ENCODE measurements at regions not wholly inside any gene's neighbourhood (a gene's known extent, or its start where the extent isn't known, plus 50 kb on each side); places are given as distances from the start of the nearest gene placed in this dataset.

GRCh38 chr13:92989301-92989700, 237.3 kb upstream of the GPC6 start:
- Histone ChIP-seq H2BK5ac (ENCODE audit: low read length) (no peak overlapping the region), H3K9me3 (replicated peaks in 1 of 2; ENCODE audit: control insufficient read depth in 2 of 2, insufficient read depth in 1 of 2, low read depth in 1 of 2, low read length in 2 of 2) (no peaks in the 10 kb centered on the region), H3K4me1 (ENCODE audit: control insufficient read depth in 2 of 2, insufficient read depth in 1 of 2, low read depth in 1 of 2, low read length in 2 of 2) (no peaks in the 10 kb centered on the region), H3K9ac (ENCODE audit: low read depth, low read length, poor library complexity) (no peak overlapping the region), H2BK120ac (ENCODE audit: low read depth, low read length) (no peak overlapping the region), H3K18ac (ENCODE audit: low read length) (no peak overlapping the region), H3K27me3 (ENCODE audit: control insufficient read depth in 3 of 3, insufficient read depth in 3 of 3, low read depth in 1 of 3, low read length in 3 of 3) (no peaks in the 10 kb centered on the region), H3K23ac (ENCODE audit: low read depth, low read length, poor library complexity) (no peak overlapping the region), H2AFZ (ENCODE audit: low read length) (no peak overlapping the region), H4K91ac (ENCODE audit: low read depth, low read length, poor library complexity) (no peak overlapping the region), H4K8ac (ENCODE audit: low read depth, low read length) (no peak overlapping the region), H2BK12ac (ENCODE audit: low read length) (no peak overlapping the region), H3K79me1 (ENCODE audit: low read depth, low read length) (no peaks in the 10 kb centered on the region), H3K4me3 (ENCODE audit: low read length in 2 of 2) (no peak overlapping the region), H2BK15ac (ENCODE audit: low read length) (no peak overlapping the region), H3K4ac (ENCODE audit: low read length) (no peak overlapping the region), H3K4me2 (ENCODE audit: insufficient read depth, low read length, poor library complexity, severe bottlenecking) (no peak overlapping the region), H3K14ac (ENCODE audit: low read length) (no peak overlapping the region), H2AK5ac (ENCODE audit: low read depth, low read length) (no peak overlapping the region), H3K27ac (replicated peaks; ENCODE audit: low read length) (no peak overlapping the region), H3K36me3 (replicated peaks in 1 of 2; ENCODE audit: control insufficient read depth in 2 of 2, insufficient read depth in 2 of 2, low read length in 2 of 2) (no peaks in the 10 kb centered on the region)
- DNase-seq (ENCODE audit: low spot score) = no peak
- no CpG with 5 or more reads among the region's 2 CpGs for WGBS, 2 donors (ENCODE audit: extremely low coverage in 2 of 2, insufficient read length in 2 of 2, insufficient replicate concordance in 1 of 2)

GRCh38 chr13:92991692-92992091, 234.9 kb upstream of the GPC6 start:
- Histone ChIP-seq H2BK5ac (ENCODE audit: low read length) (no peak overlapping the region), H3K23ac (ENCODE audit: low read depth, low read length, poor library complexity) (no peak overlapping the region), H2BK12ac (ENCODE audit: low read length) (no peak overlapping the region), H3K79me1 (ENCODE audit: low read depth, low read length) (no peaks in the 10 kb centered on the region), H3K4me3 (ENCODE audit: low read length in 2 of 2) (no peak overlapping the region), H3K18ac (ENCODE audit: low read length) (no peak overlapping the region), H3K27ac (replicated peaks; ENCODE audit: low read length) (no peak overlapping the region), H2AK5ac (ENCODE audit: low read depth, low read length) (no peak overlapping the region), H3K4me1 (ENCODE audit: control insufficient read depth in 2 of 2, insufficient read depth in 1 of 2, low read depth in 1 of 2, low read length in 2 of 2) (no peaks in the 10 kb centered on the region), H4K8ac (ENCODE audit: low read depth, low read length) (no peak overlapping the region), H3K9ac (ENCODE audit: low read depth, low read length, poor library complexity) (no peak overlapping the region), H3K14ac (ENCODE audit: low read length) (no peak overlapping the region), H3K36me3 (replicated peaks in 1 of 2; ENCODE audit: control insufficient read depth in 2 of 2, insufficient read depth in 2 of 2, low read length in 2 of 2) (no peaks in the 10 kb centered on the region), H3K4me2 (ENCODE audit: insufficient read depth, low read length, poor library complexity, severe bottlenecking) (no peak overlapping the region), H4K91ac (ENCODE audit: low read depth, low read length, poor library complexity) (no peak overlapping the region), H2AFZ (ENCODE audit: low read length) (no peak overlapping the region), H2BK15ac (ENCODE audit: low read length) (no peak overlapping the region), H2BK120ac (ENCODE audit: low read depth, low read length) (no peak overlapping the region), H3K4ac (ENCODE audit: low read length) (no peak overlapping the region), H3K27me3 (ENCODE audit: control insufficient read depth in 3 of 3, insufficient read depth in 3 of 3, low read depth in 1 of 3, low read length in 3 of 3) (no peaks in the 10 kb centered on the region), H3K9me3 (replicated peaks in 1 of 2; ENCODE audit: control insufficient read depth in 2 of 2, insufficient read depth in 1 of 2, low read depth in 1 of 2, low read length in 2 of 2) (no peaks in the 10 kb centered on the region)
- no peak for DNase-seq (ENCODE audit: low spot score)

- Histone ChIP-seq H3K4ac (ENCODE audit: low read length) (no peak overlapping the region), H3K14ac (ENCODE audit: low read length) (no peak overlapping the region), H3K9ac (ENCODE audit: low read depth, low read length, poor library complexity) (no peak overlapping the region), H3K23ac (ENCODE audit: low read depth, low read length, poor library complexity) (no peak overlapping the region), H3K4me2 (ENCODE audit: insufficient read depth, low read length, poor library complexity, severe bottlenecking) (no peak overlapping the region), H3K18ac (ENCODE audit: low read length) (no peak overlapping the region), H3K27ac (replicated peaks; ENCODE audit: low read length) (no peak overlapping the region), H3K4me1 (ENCODE audit: control insufficient read depth in 2 of 2, insufficient read depth in 1 of 2, low read depth in 1 of 2, low read length in 2 of 2) (no peaks in the 10 kb centered on the region), H4K91ac (ENCODE audit: low read depth, low read length, poor library complexity) (no peak overlapping the region), H2BK15ac (ENCODE audit: low read length) (no peak overlapping the region), H2BK120ac (ENCODE audit: low read depth, low read length) (no peak overlapping the region), H2AFZ (ENCODE audit: low read length) (no peak overlapping the region), H2BK12ac (ENCODE audit: low read length) (no peak overlapping the region), H2BK5ac (ENCODE audit: low read length) (no peak overlapping the region), H3K27me3 (ENCODE audit: control insufficient read depth in 3 of 3, insufficient read depth in 3 of 3, low read depth in 1 of 3, low read length in 3 of 3) (no peaks in the 10 kb centered on the region), H3K4me3 (ENCODE audit: low read length in 2 of 2) (no peak overlapping the region), H2AK5ac (ENCODE audit: low read depth, low read length) (no peak overlapping the region), H4K8ac (ENCODE audit: low read depth, low read length) (no peak overlapping the region), H3K36me3 (replicated peaks in 1 of 2; ENCODE audit: control insufficient read depth in 2 of 2, insufficient read depth in 2 of 2, low read length in 2 of 2) (no peaks in the 10 kb centered on the region), H3K79me1 (ENCODE audit: low read depth, low read length) (no peaks in the 10 kb centered on the region), H3K9me3 (replicated peaks in 1 of 2; ENCODE audit: control insufficient read depth in 2 of 2, insufficient read depth in 1 of 2, low read depth in 1 of 2, low read length in 2 of 2) (no peaks in the 10 kb centered on the region)
- no peak for DNase-seq (ENCODE audit: low spot score)
- WGBS, 2 donors (ENCODE audit: extremely low coverage in 2 of 2, insufficient read length in 2 of 2, insufficient replicate concordance in 1 of 2) = no CpG with 5 or more reads among the region's 3 CpGs
Observed at GRCh38 chr13:92994056-92994455, 232.6 kb upstream of the GPC6 start.

DNA sequence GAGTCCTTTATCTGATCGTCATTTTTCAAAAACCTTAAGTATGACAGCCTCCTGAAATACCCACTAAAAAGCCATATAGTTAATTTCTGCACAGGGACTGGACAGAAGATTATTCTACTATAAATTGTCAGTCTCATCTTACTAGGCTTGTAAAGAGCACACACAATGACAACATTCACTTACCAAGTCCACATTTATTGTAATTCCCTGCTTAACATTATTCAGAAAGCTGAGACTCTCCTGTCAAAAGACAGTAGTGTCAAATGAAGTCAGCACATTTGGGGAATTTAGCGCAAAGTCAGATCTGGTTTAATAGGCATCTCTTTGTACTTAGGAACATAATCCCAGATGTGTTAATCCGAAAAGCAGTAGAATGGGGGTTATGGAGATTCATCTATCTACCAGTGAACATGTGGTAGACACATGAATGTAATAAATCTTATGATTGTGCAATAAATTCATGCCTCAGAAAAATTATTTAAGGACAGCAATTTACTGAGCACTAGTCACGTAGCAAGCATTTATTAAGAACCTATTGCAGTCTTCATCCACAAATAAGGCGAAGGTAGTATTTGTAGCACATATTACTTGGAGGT, 224.6 kb upstream of the GPC6 start:
- Histone ChIP-seq H3K4ac (ENCODE audit: low read length) (no peak overlapping the region), H4K91ac (ENCODE audit: low read depth, low read length, poor library complexity) (no peak overlapping the region), H4K8ac (ENCODE audit: low read depth, low read length) (no peak overlapping the region), H3K14ac (ENCODE audit: low read length) (no peak overlapping the region), H2BK120ac (ENCODE audit: low read depth, low read length) (no peak overlapping the region), H2AFZ (ENCODE audit: low read length) (no peak overlapping the region), H3K27me3 (ENCODE audit: control insufficient read depth in 3 of 3, insufficient read depth in 3 of 3, low read depth in 1 of 3, low read length in 3 of 3) (no peaks in the 10 kb centered on the region), H3K27ac (replicated peaks; ENCODE audit: low read length) (no peak overlapping the region), H2AK5ac (ENCODE audit: low read depth, low read length) (no peak overlapping the region), H3K36me3 (replicated peaks in 1 of 2; ENCODE audit: control insufficient read depth in 2 of 2, insufficient read depth in 2 of 2, low read length in 2 of 2) (no peaks in the 10 kb centered on the region), H3K23ac (ENCODE audit: low read depth, low read length, poor library complexity) (no peak overlapping the region), H3K4me3 (ENCODE audit: low read length in 2 of 2) (no peak overlapping the region), H2BK5ac (ENCODE audit: low read length) (no peak overlapping the region), H3K9ac (ENCODE audit: low read depth, low read length, poor library complexity) (no peak overlapping the region), H3K4me1 (ENCODE audit: control insufficient read depth in 2 of 2, insufficient read depth in 1 of 2, low read depth in 1 of 2, low read length in 2 of 2) (no peaks in the 10 kb centered on the region), H2BK15ac (ENCODE audit: low read length) (no peak overlapping the region), H3K9me3 (replicated peaks in 1 of 2; ENCODE audit: control insufficient read depth in 2 of 2, insufficient read depth in 1 of 2, low read depth in 1 of 2, low read length in 2 of 2) (no peaks in the 10 kb centered on the region), H3K18ac (ENCODE audit: low read length) (no peak overlapping the region), H3K79me1 (ENCODE audit: low read depth, low read length) (no peaks in the 10 kb centered on the region), H3K4me2 (ENCODE audit: insufficient read depth, low read length, poor library complexity, severe bottlenecking) (no peak overlapping the region), H2BK12ac (ENCODE audit: low read length) (no peak overlapping the region)
- no CpG with 5 or more reads among the region's 5 CpGs for WGBS, 2 donors (ENCODE audit: extremely low coverage in 2 of 2, insufficient read length in 2 of 2, insufficient replicate concordance in 1 of 2)
- no peak for DNase-seq (ENCODE audit: low spot score)

All from neuronal stem cell (in vitro differentiated cells).